H9 (cell line): ENCODE measurements at regions not wholly inside any gene's neighbourhood (a gene's known extent, or its start where the extent isn't known, plus 50 kb on each side); places are given as distances from the start of the nearest gene placed in this dataset.

Experiments
- DNase-seq: peaks from one replicate; pipeline ENCODE4 v3.0.0-alpha.2; 2017
- H2AFZ ChIP-seq: one replicate; pipeline ENCODE4 v1.6.1; 2013; ENCODE audit warnings: mild to moderate bottlenecking, low read length, control low read depth, moderate library complexity
- H2AK5ac ChIP-seq: 2 replicates; pipeline ENCODE4 v1.6.1; 2013; ENCODE audit warnings: low read length, control low read depth, mixed read lengths; ENCODE audit not compliant: insufficient read length
- H2BK120ac ChIP-seq: one replicate; pipeline ENCODE4 v1.6.1; 2013; ENCODE audit warnings: low read depth, mild to moderate bottlenecking, low read length, control low read depth, inconsistent platforms; ENCODE audit not compliant: poor library complexity, severe bottlenecking
- H2BK12ac ChIP-seq: 2 replicates; pipeline ENCODE4 v1.6.1; 2013; ENCODE audit warnings: low read length, control low read depth, mixed read lengths, low read depth; ENCODE audit not compliant: insufficient read length
- H2BK15ac ChIP-seq: 2 replicates; pipeline ENCODE4 v1.6.1; 2013; ENCODE audit warnings: low read depth, low read length, control low read depth
- H2BK20ac ChIP-seq: one replicate; pipeline ENCODE4 v1.6.1; 2013; ENCODE audit warnings: low read depth, mild to moderate bottlenecking, low read length, control low read depth, inconsistent platforms; ENCODE audit not compliant: poor library complexity, severe bottlenecking
- H2BK5ac ChIP-seq: 2 replicates; pipeline ENCODE4 v1.6.1; 2013; ENCODE audit warnings: low read length, control low read depth, mixed read lengths; ENCODE audit not compliant: insufficient read length
- H3K14ac ChIP-seq: 2 replicates; pipeline ENCODE4 v1.6.1; 2013; ENCODE audit warnings: low read length, control low read depth; ENCODE audit not compliant: insufficient read depth
- H3K18ac ChIP-seq: 2 replicates; pipeline ENCODE4 v1.6.1; 2013; ENCODE audit warnings: low read depth, mild to moderate bottlenecking, mixed read lengths, low read length, control low read depth; ENCODE audit not compliant: insufficient read length
- H3K23ac ChIP-seq: 2 replicates; pipeline ENCODE4 v1.6.1; 2013; ENCODE audit warnings: low read length, control low read depth, mixed read lengths, low read depth; ENCODE audit not compliant: insufficient read length
- H3K23me2 ChIP-seq: 2 replicates; pipeline ENCODE4 v1.6.1; 2013; ENCODE audit warnings: low read depth, mild to moderate bottlenecking, mixed read lengths, low read length, control low read depth; ENCODE audit not compliant: insufficient read length, poor library complexity, severe bottlenecking
- H3K27ac ChIP-seq: 2 replicates; pipeline ENCODE4 v1.5.1; 2013; ENCODE audit warnings: low read length, control low read depth, mixed read lengths, low read depth; ENCODE audit not compliant: insufficient read length
- H3K27me3 ChIP-seq: 2 replicates; pipeline ENCODE4 v1.6.1; 2013; ENCODE audit warnings: low read length, control low read depth, inconsistent platforms; ENCODE audit not compliant: insufficient read depth
- H3K4ac ChIP-seq: 2 replicates; pipeline ENCODE4 v1.6.1; 2013; ENCODE audit warnings: low read depth, mild to moderate bottlenecking, control low read depth, inconsistent platforms, low read length, moderate library complexity
- H3K4me1 ChIP-seq: 2 replicates; pipeline ENCODE4 v1.6.1; 2013; ENCODE audit warnings: low read length, control low read depth, inconsistent platforms; ENCODE audit not compliant: insufficient read depth
- H3K4me2 ChIP-seq: 2 replicates; pipeline ENCODE4 v1.6.1; 2013; ENCODE audit warnings: low read length, control low read depth, mixed read lengths; ENCODE audit not compliant: insufficient read length, insufficient read depth
- H3K56ac ChIP-seq: 2 replicates; pipeline ENCODE4 v1.6.1; 2013; ENCODE audit warnings: low read depth, mild to moderate bottlenecking, mixed read lengths, low read length, control low read depth; ENCODE audit not compliant: insufficient read length
- H3K79me1 ChIP-seq: 2 replicates; pipeline ENCODE4 v1.6.1; 2013; ENCODE audit warnings: low read depth, mild to moderate bottlenecking, moderate library complexity, low read length, control low read depth, inconsistent platforms; ENCODE audit not compliant: insufficient read depth, poor library complexity, severe bottlenecking
- H3K79me2 ChIP-seq: 2 replicates; pipeline ENCODE4 v1.6.1; 2013; ENCODE audit warnings: low read length, control low read depth, inconsistent platforms; ENCODE audit not compliant: insufficient read depth
- H3K9ac ChIP-seq: 2 replicates; pipeline ENCODE4 v1.6.1; 2013; ENCODE audit warnings: low read length, control low read depth, mixed read lengths; ENCODE audit not compliant: insufficient read length; ENCODE audit errors: extremely low read depth
- H3K9me3 ChIP-seq: one replicate; pipeline ENCODE4 v1.6.1; 2013; ENCODE audit warnings: low read depth, low read length, inconsistent platforms; ENCODE audit not compliant: control insufficient read depth
- H3T11ph ChIP-seq: one replicate; pipeline ENCODE4 v1.6.1; 2013; ENCODE audit warnings: mild to moderate bottlenecking, low read length, control low read depth, inconsistent platforms
- H4K20me1 ChIP-seq: one replicate; pipeline ENCODE4 v1.6.1; 2013; ENCODE audit not compliant: control insufficient read depth, insufficient read length, insufficient read depth
- H4K5ac ChIP-seq: 2 replicates; pipeline ENCODE4 v1.6.1; 2013; ENCODE audit warnings: low read depth, mild to moderate bottlenecking, mixed read lengths, low read length, control low read depth; ENCODE audit not compliant: insufficient read length
- H4K8ac ChIP-seq: replicated peaks from 2 replicates; pipeline ENCODE4 v1.6.1; 2013; ENCODE audit warnings: low read length, control low read depth, mixed read lengths, low read depth; ENCODE audit not compliant: insufficient read length
- H4K91ac ChIP-seq: 2 replicates; pipeline ENCODE4 v1.6.1; 2013; ENCODE audit warnings: low read depth, mild to moderate bottlenecking, moderate library complexity, mixed read lengths, low read length, control low read depth; ENCODE audit not compliant: insufficient read length
- H3K27ac Mint-ChIP-seq, 3 experiments: 2 replicates in 2 of 3; 3 replicates in 1 of 3; pipeline ENCODE4 v1.8.0; 2020 to 2021; ENCODE audit warnings: mixed read lengths in 3 of 3, mild to moderate bottlenecking in 1 of 3, moderate library complexity in 1 of 3
- H3K27me3 Mint-ChIP-seq: 2 replicates; pipeline ENCODE4 v1.8.0; 2021; ENCODE audit warnings: low read depth, mild to moderate bottlenecking, moderate library complexity, mixed read lengths
- H3K36me3 Mint-ChIP-seq, 3 experiments: 2 replicates in 2 of 3; 3 replicates in 1 of 3; pipeline ENCODE4 v1.8.0; 2020 to 2021; ENCODE audit warnings: low read depth in 3 of 3, mixed read lengths in 3 of 3; ENCODE audit not compliant: insufficient read depth in 1 of 3
- H3K4me1 Mint-ChIP-seq, 2 experiments: 2 replicates each; pipeline ENCODE4 v1.8.0; 2020; ENCODE audit warnings: mixed read lengths in 2 of 2
- H3K4me3 Mint-ChIP-seq, 2 experiments: 2 replicates in 1 of 2; 3 replicates in 1 of 2; pipeline ENCODE4 v1.8.0; 2020 to 2021; ENCODE audit warnings: mild to moderate bottlenecking in 2 of 2, mixed read lengths in 2 of 2, moderate library complexity in 1 of 2
- H3K9me3 Mint-ChIP-seq, 2 experiments: 2 replicates in 1 of 2; 3 replicates in 1 of 2; pipeline ENCODE4 v1.8.0; 2020; ENCODE audit warnings: mild to moderate bottlenecking in 2 of 2, mixed read lengths in 2 of 2, moderate library complexity in 1 of 2
- WGBS: extraction: QIAGEN DNeasy Blood & Tissue Kit; methylation state at CpG from one replicate; pipeline ENCODE4 v1.1.7; 2013; ENCODE audit warnings: missing lambda C conversion rate, low lambda C conversion rate, mixed read lengths; ENCODE audit not compliant: insufficient read length; ENCODE audit errors: extremely low coverage; 5-methylcytosine and 5-hydroxymethylcytosine counted together
- TF ChIP-seq, protein P1 (sequence below): fragments of 200-600 bp; sonication (generic); conservative IDR thresholded peaks from 3 replicates; pipeline ENCODE4 v1.8.0; 2021; ENCODE audit warnings: antibody characterized with exemption, mild to moderate bottlenecking

DNA sequence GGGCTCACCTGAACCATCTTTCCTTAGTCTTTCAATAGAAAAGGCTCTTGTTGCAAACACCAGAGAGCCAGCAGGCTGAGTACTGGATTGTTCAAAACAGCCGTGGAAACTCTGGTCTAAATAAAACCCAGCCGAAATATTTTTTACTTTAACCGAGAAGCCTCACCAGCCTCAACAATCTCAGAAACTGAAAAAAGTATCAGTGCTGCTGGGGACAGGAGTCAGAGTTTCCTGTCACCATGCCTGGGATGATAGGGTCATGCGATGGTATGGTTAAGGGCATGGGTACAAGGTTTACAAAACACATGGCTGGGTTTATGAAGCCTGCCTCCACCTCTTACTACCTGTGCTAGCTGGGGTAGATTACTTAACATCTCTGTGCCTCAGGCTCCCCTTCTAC is 55.3 kb upstream of the FZD7 start:
- no peak overlapping the region for H3K9ac ChIP-seq
- H3K27ac ChIP-seq = no peak overlapping the region
- no peak overlapping the region for H4K91ac ChIP-seq
- Mint-ChIP-seq H3K9me3 (no peaks in the 10 kb centered on the region; a peak in 1 of 5 replicates), H3K4me3 (no peak overlapping the region), H3K27ac (peak overlapping the region in 2 of 3 experiments; percentile 21 to 88; a peak in 2 of 7 replicates), H3K27me3 (no peaks in the 10 kb centered on the region), H3K36me3 (peaks cover 2 to 52% (median 23%) of the 10 kb centered on the region in 3 experiments; a peak in 6 of 7 replicates), H3K4me1 (peaks cover 59 to 63% of the 10 kb centered on the region in 2 experiments)
- peak overlapping the region; percentile 46 for H3K18ac ChIP-seq
- H2AFZ ChIP-seq = no peak overlapping the region
- no peak overlapping the region for H3T11ph ChIP-seq
- TF ChIP-seq, protein P1, sequence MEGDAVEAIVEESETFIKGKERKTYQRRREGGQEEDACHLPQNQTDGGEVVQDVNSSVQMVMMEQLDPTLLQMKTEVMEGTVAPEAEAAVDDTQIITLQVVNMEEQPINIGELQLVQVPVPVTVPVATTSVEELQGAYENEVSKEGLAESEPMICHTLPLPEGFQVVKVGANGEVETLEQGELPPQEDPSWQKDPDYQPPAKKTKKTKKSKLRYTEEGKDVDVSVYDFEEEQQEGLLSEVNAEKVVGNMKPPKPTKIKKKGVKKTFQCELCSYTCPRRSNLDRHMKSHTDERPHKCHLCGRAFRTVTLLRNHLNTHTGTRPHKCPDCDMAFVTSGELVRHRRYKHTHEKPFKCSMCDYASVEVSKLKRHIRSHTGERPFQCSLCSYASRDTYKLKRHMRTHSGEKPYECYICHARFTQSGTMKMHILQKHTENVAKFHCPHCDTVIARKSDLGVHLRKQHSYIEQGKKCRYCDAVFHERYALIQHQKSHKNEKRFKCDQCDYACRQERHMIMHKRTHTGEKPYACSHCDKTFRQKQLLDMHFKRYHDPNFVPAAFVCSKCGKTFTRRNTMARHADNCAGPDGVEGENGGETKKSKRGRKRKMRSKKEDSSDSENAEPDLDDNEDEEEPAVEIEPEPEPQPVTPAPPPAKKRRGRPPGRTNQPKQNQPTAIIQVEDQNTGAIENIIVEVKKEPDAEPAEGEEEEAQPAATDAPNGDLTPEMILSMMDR = no peak
- WGBS = no CpG with 5 or more reads among the region's 4 CpGs
- H3K56ac ChIP-seq = no peak overlapping the region
- H3K79me2 ChIP-seq = no peaks in the 10 kb centered on the region
- H3K4me2 ChIP-seq = no peak overlapping the region
- no peak overlapping the region for H4K5ac ChIP-seq
- H2BK5ac ChIP-seq = no peak overlapping the region
- H3K4me1 ChIP-seq = peaks cover 11% of the 10 kb centered on the region
- H2BK120ac ChIP-seq = no peak overlapping the region
- no peaks in the 10 kb centered on the region for H3K27me3 ChIP-seq
- DNase-seq = no peak
- no peak overlapping the region for H2BK12ac ChIP-seq
- H2BK15ac ChIP-seq = no peak overlapping the region
- no peak overlapping the region for H4K8ac ChIP-seq
- no peak overlapping the region for H2AK5ac ChIP-seq
- peaks cover 2% of the 10 kb centered on the region for H3K23me2 ChIP-seq
- H3K9me3 ChIP-seq = no peaks in the 10 kb centered on the region
- H4K20me1 ChIP-seq = no peaks in the 10 kb centered on the region
- H3K23ac ChIP-seq = no peak overlapping the region
- H3K4ac ChIP-seq = no peak overlapping the region
- H3K79me1 ChIP-seq = no peaks in the 10 kb centered on the region
- H2BK20ac ChIP-seq = no peak overlapping the region
- H3K14ac ChIP-seq = no peak overlapping the region; the same call in 1 of the 2 replicates
